Mesendoderm (in vitro differentiated cells): ENCODE measurements at regions not wholly inside any gene's neighbourhood (a gene's known extent, or its start where the extent isn't known, plus 50 kb on each side); places are given as distances from the start of the nearest gene placed in this dataset.

Experiments used
- DNase-seq: peaks from one replicate; pipeline ENCODE4 v3.0.0; 2013
- H2AK5ac ChIP-seq: 2 replicates; pipeline ENCODE4 v1.6.1; 2013; ENCODE audit warnings: low read length, inconsistent platforms
- H2BK120ac ChIP-seq: 2 replicates; pipeline ENCODE4 v1.6.1; 2013; ENCODE audit warnings: low read depth, mild to moderate bottlenecking, low read length, moderate library complexity, mixed read lengths
- H2BK15ac ChIP-seq: replicated peaks from 2 replicates; pipeline ENCODE4 v1.6.1; 2013; ENCODE audit warnings: low read depth, mild to moderate bottlenecking, moderate library complexity
- H2BK5ac ChIP-seq: 2 replicates; pipeline ENCODE4 v1.6.1; 2013; ENCODE audit warnings: low read length, inconsistent platforms
- H3K18ac ChIP-seq: 2 replicates; pipeline ENCODE4 v1.6.1; 2013; ENCODE audit warnings: mild to moderate bottlenecking, low read length, mixed read lengths
- H3K23ac ChIP-seq: one replicate; pipeline ENCODE4 v1.6.1; 2013; ENCODE audit warnings: low read length
- H3K27ac ChIP-seq: 2 replicates; pipeline ENCODE4 v1.5.1; 2013; ENCODE audit warnings: low read depth, mild to moderate bottlenecking, inconsistent platforms, low read length, moderate library complexity
- H3K27me3 ChIP-seq: 2 replicates; pipeline ENCODE4 v1.6.1; 2013; ENCODE audit warnings: low read length, control low read depth, mild to moderate bottlenecking, inconsistent platforms; ENCODE audit not compliant: insufficient read depth, poor library complexity
- H3K36me3 ChIP-seq: 2 replicates; pipeline ENCODE4 v1.6.1; 2013; ENCODE audit warnings: low read length, inconsistent platforms; ENCODE audit not compliant: control insufficient read depth, insufficient read depth
- H3K4ac ChIP-seq: one replicate; pipeline ENCODE4 v1.6.1; 2013; ENCODE audit warnings: low read depth, mild to moderate bottlenecking, low read length, moderate library complexity
- H3K4me1 ChIP-seq: 2 replicates; pipeline ENCODE4 v1.6.1; 2013; ENCODE audit warnings: low read depth, low read length, inconsistent platforms; ENCODE audit not compliant: control insufficient read depth
- H3K4me2 ChIP-seq: 2 replicates; pipeline ENCODE4 v1.6.1; 2013; ENCODE audit warnings: low read length
- H3K4me3 ChIP-seq: 2 replicates; pipeline ENCODE4 v1.5.1; 2013; ENCODE audit warnings: mild to moderate bottlenecking, low read length
- H3K56ac ChIP-seq: one replicate; pipeline ENCODE4 v1.6.1; 2013; ENCODE audit warnings: low read length
- H3K79me1 ChIP-seq: 2 replicates; pipeline ENCODE4 v1.6.1; 2013; ENCODE audit warnings: low read length, inconsistent platforms
- H3K79me2 ChIP-seq: 2 replicates; pipeline ENCODE4 v1.6.1; 2013; ENCODE audit warnings: mild to moderate bottlenecking, low read length; ENCODE audit not compliant: control insufficient read depth, insufficient read depth
- H3K9ac ChIP-seq: 2 replicates; pipeline ENCODE4 v1.6.1; 2013; ENCODE audit warnings: low read length, inconsistent platforms
- H4K5ac ChIP-seq: one replicate; pipeline ENCODE4 v1.6.1; 2013; ENCODE audit warnings: low read length
- H4K8ac ChIP-seq: one replicate; pipeline ENCODE4 v1.6.1; 2013; ENCODE audit warnings: low read depth, mild to moderate bottlenecking, control low read depth, low read length, moderate library complexity
- WGBS: extraction: QIAGEN DNeasy Blood & Tissue Kit; methylation state at CpG from one replicate; pipeline ENCODE4 v1.1.7; 2013; ENCODE audit warnings: low lambda C conversion rate, missing lambda C conversion rate; ENCODE audit not compliant: insufficient coverage; ENCODE audit errors: extremely low coverage; 5-methylcytosine and 5-hydroxymethylcytosine counted together

GRCh38 chr5:10125116-10125515 is 124.6 kb downstream of the ATPSCKMT start:
- Histone ChIP-seq H2AK5ac (no peak overlapping the region), H3K4me2 (no peak overlapping the region), H3K36me3 (no peaks in the 10 kb centered on the region), H3K23ac (no peak overlapping the region), H3K4ac (no peak overlapping the region), H2BK5ac (no peak overlapping the region), H3K56ac (no peak overlapping the region), H3K27me3 (no peaks in the 10 kb centered on the region), H3K27ac (no peak overlapping the region), H3K4me3 (no peak overlapping the region), H3K18ac (no peak overlapping the region), H3K79me2 (no peaks in the 10 kb centered on the region), H3K4me1 (no peaks in the 10 kb centered on the region), H2BK15ac (no peak overlapping the region), H2BK120ac (no peak overlapping the region), H4K5ac (no peak overlapping the region), H4K8ac (no peak overlapping the region), H3K79me1 (no peaks in the 10 kb centered on the region), H3K9ac (no peak overlapping the region)
- no CpG with 5 or more reads among the region's 9 CpGs for WGBS
- DNase-seq: no peak

GRCh38 chr5:10124287-10124686 is 125.4 kb downstream of the ATPSCKMT start:
- Histone ChIP-seq H3K9ac (no peak overlapping the region), H3K27ac (no peak overlapping the region), H3K4me1 (no peaks in the 10 kb centered on the region), H3K79me1 (no peaks in the 10 kb centered on the region), H3K56ac (no peak overlapping the region), H3K4me2 (no peak overlapping the region), H3K36me3 (no peaks in the 10 kb centered on the region), H3K23ac (no peak overlapping the region), H3K4ac (no peak overlapping the region), H2AK5ac (no peak overlapping the region), H3K79me2 (no peaks in the 10 kb centered on the region), H2BK5ac (no peak overlapping the region), H3K4me3 (no peak overlapping the region), H4K5ac (no peak overlapping the region), H2BK120ac (no peak overlapping the region), H3K18ac (no peak overlapping the region), H2BK15ac (no peak overlapping the region), H3K27me3 (no peaks in the 10 kb centered on the region), H4K8ac (no peak overlapping the region)
- no CpG with 5 or more reads among the region's 9 CpGs for WGBS
- no peak for DNase-seq

GRCh38 chr5:10123254-10123989 is 126.3 kb downstream of the ATPSCKMT start:
- H2BK15ac ChIP-seq: no peak overlapping the region
- no peak overlapping the region for H4K8ac ChIP-seq
- H2BK5ac ChIP-seq: no peak overlapping the region
- H4K5ac ChIP-seq: no peak overlapping the region
- no peak overlapping the region for H3K4me2 ChIP-seq
- H3K79me2 ChIP-seq: no peaks in the 10 kb centered on the region
- no peak overlapping the region for H2AK5ac ChIP-seq
- H3K27me3 ChIP-seq: no peaks in the 10 kb centered on the region
- no peak overlapping the region for H3K4ac ChIP-seq
- H2BK120ac ChIP-seq: no peak overlapping the region
- H3K56ac ChIP-seq: no peak overlapping the region
- no peaks in the 10 kb centered on the region for H3K79me1 ChIP-seq
- WGBS: no CpG with 5 or more reads among the region's 7 CpGs
- no peaks in the 10 kb centered on the region for H3K36me3 ChIP-seq
- DNase-seq: no peak
- no peak overlapping the region for H3K9ac ChIP-seq
- no peak overlapping the region for H3K27ac ChIP-seq
- H3K18ac ChIP-seq: no peak overlapping the region
- no peak overlapping the region for H3K23ac ChIP-seq
- H3K4me3 ChIP-seq: no peak overlapping the region
- no peaks in the 10 kb centered on the region for H3K4me1 ChIP-seq

GRCh38 chr5:10122076-10122726 is 127.5 kb downstream of the ATPSCKMT start:
- Histone ChIP-seq H3K27me3 (no peaks in the 10 kb centered on the region), H3K36me3 (no peaks in the 10 kb centered on the region), H3K4ac (no peak overlapping the region), H3K27ac (no peak overlapping the region), H3K9ac (no peak overlapping the region), H2BK15ac (no peak overlapping the region), H2BK120ac (no peak overlapping the region), H2BK5ac (no peak overlapping the region), H3K79me1 (no peaks in the 10 kb centered on the region), H3K4me3 (no peak overlapping the region), H3K4me1 (no peaks in the 10 kb centered on the region), H4K5ac (no peak overlapping the region), H3K18ac (no peak overlapping the region), H3K4me2 (no peak overlapping the region), H4K8ac (no peak overlapping the region), H2AK5ac (no peak overlapping the region), H3K79me2 (no peaks in the 10 kb centered on the region), H3K56ac (no peak overlapping the region), H3K23ac (no peak overlapping the region)
- no CpG with 5 or more reads among the region's 1 CpG for WGBS
- DNase-seq: no peak

GRCh38 chr5:10120934-10121333 is 128.8 kb downstream of the ATPSCKMT start:
- H2BK120ac ChIP-seq: no peak overlapping the region
- no peak overlapping the region for H3K4me2 ChIP-seq
- no peak overlapping the region for H4K5ac ChIP-seq
- no peak overlapping the region for H3K27ac ChIP-seq
- no peak overlapping the region for H2BK15ac ChIP-seq
- no peaks in the 10 kb centered on the region for H3K4me1 ChIP-seq
- H3K9ac ChIP-seq: no peak overlapping the region
- WGBS: no CpG with 5 or more reads among the region's 7 CpGs
- H2BK5ac ChIP-seq: no peak overlapping the region
- H3K4ac ChIP-seq: no peak overlapping the region
- no peak for DNase-seq
- H3K36me3 ChIP-seq: no peaks in the 10 kb centered on the region
- no peaks in the 10 kb centered on the region for H3K79me1 ChIP-seq
- H3K27me3 ChIP-seq: no peaks in the 10 kb centered on the region
- H3K4me3 ChIP-seq: no peak overlapping the region
- no peak overlapping the region for H2AK5ac ChIP-seq
- H3K23ac ChIP-seq: no peak overlapping the region
- H4K8ac ChIP-seq: no peak overlapping the region
- no peak overlapping the region for H3K56ac ChIP-seq
- no peaks in the 10 kb centered on the region for H3K79me2 ChIP-seq
- H3K18ac ChIP-seq: no peak overlapping the region

- Histone ChIP-seq H3K9ac (no peak overlapping the region), H2BK120ac (no peak overlapping the region), H3K27me3 (no peaks in the 10 kb centered on the region), H3K4me3 (no peak overlapping the region), H3K56ac (no peak overlapping the region), H3K79me1 (no peaks in the 10 kb centered on the region), H4K8ac (no peak overlapping the region), H3K4ac (no peak overlapping the region), H2BK5ac (no peak overlapping the region), H3K27ac (no peak overlapping the region), H3K4me1 (no peaks in the 10 kb centered on the region), H2BK15ac (no peak overlapping the region), H4K5ac (no peak overlapping the region), H3K18ac (no peak overlapping the region), H3K79me2 (no peaks in the 10 kb centered on the region), H2AK5ac (no peak overlapping the region), H3K4me2 (no peak overlapping the region), H3K23ac (no peak overlapping the region), H3K36me3 (no peaks in the 10 kb centered on the region)
- no peak for DNase-seq
These were observed 131.5 kb downstream of the ATPSCKMT start for GRCh38 chr5:10118150-10118549.
